Tibial artery (tissue), 4 donors: ENCODE measurements at regions not wholly inside any gene's neighbourhood (a gene's known extent, or its start where the extent isn't known, plus 50 kb on each side); places are given as distances from the start of the nearest gene placed in this dataset.

Experiments used
- DNase-seq, 2 donors: peaks; one replicate each; pipeline ENCODE4 v3.0.0-alpha.2; 2019
- H3K27ac ChIP-seq, 2 donors: fragments of 200-600 bp; sonication (generic) in 1 of 2; 1 replicate in 1 of 2; 2 replicates in 1 of 2; pipeline ENCODE4 v1.5.1; 2018 to 2019; ENCODE audit warnings: mild to moderate bottlenecking in 1 of 2
- H3K27me3 ChIP-seq, 2 donors: fragments of 200-600 bp; sonication (generic) in 1 of 2; one replicate each; pipeline versions ENCODE4 v1.5.1 to v1.6.0; 2016 to 2019
- H3K36me3 ChIP-seq, 3 donors: fragments of 200-600 bp; sonication (generic) in 2 of 3; one replicate each; pipeline ENCODE4 v1.5.1; 2016 to 2019; ENCODE audit warnings: mild to moderate bottlenecking in 2 of 3
- H3K4me1 ChIP-seq, 4 donors: fragments of 200-600 bp; sonication (generic) in 2 of 4; 1 replicate in 3 of 4; 2 replicates in 1 of 4; pipeline ENCODE4 v1.5.1; 2016 to 2019
- H3K4me3 ChIP-seq, 2 donors: fragments of 200-600 bp; sonication (generic) in 1 of 2; 1 replicate in 1 of 2; 2 replicates in 1 of 2; pipeline ENCODE4 v1.5.1; 2018 to 2019; ENCODE audit warnings: mild to moderate bottlenecking in 2 of 2
- H3K9me3 ChIP-seq, 3 donors: fragments of 200-600 bp; sonication (generic) in 1 of 3; one replicate each; pipeline ENCODE4 v1.5.1; 2016 to 2019
- intact Hi-C: fragments of 100-400 bp; cut with DNase I; formaldehyde crosslinking; loops from one replicate; pipeline ENCODE4 v1.15.0; 2023; ENCODE audit warnings: low total_unique reads
- TF ChIP-seq, protein P1 (sequence below), 2 experiments: fragments of 200-600 bp in 1 of 2; fragments of 450-650 bp in 1 of 2; IDR thresholded peaks; one replicate each; pipeline ENCODE4 v1.5.1; 2017 to 2019; ENCODE audit warnings: antibody characterized with exemption in 2 of 2, mild to moderate bottlenecking in 1 of 2, moderate library complexity in 1 of 2

DNA sequence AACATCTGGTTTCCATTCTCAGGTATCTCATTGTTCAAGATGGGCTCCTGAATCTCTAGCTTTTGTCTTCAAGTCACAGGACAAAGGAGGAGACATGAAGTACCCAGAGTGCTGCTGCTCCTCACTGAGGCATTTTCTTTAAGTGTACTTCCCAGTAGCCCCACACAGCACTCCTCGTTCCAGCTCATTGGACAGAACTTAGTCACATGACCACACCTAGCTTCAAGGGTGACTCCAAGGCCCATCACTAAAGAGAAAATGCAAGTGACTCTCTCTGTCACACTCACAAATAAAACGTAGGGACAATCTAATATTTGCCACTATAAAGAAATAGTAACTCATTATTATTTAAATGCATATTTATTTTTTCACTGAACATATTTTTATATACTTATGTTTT lies 58.3 kb upstream of the NEUROD6 start:
- intact Hi-C loops: no loop called here
- Histone ChIP-seq H3K27me3 (no peaks in the 10 kb centered on the region), H3K9me3 (no peaks in the 10 kb centered on the region), H3K4me3 (no peak overlapping the region), H3K4me1 (no peaks in the 10 kb centered on the region), H3K36me3 (no peaks in the 10 kb centered on the region), H3K27ac (no peak overlapping the region)
- TF ChIP-seq, protein P1, sequence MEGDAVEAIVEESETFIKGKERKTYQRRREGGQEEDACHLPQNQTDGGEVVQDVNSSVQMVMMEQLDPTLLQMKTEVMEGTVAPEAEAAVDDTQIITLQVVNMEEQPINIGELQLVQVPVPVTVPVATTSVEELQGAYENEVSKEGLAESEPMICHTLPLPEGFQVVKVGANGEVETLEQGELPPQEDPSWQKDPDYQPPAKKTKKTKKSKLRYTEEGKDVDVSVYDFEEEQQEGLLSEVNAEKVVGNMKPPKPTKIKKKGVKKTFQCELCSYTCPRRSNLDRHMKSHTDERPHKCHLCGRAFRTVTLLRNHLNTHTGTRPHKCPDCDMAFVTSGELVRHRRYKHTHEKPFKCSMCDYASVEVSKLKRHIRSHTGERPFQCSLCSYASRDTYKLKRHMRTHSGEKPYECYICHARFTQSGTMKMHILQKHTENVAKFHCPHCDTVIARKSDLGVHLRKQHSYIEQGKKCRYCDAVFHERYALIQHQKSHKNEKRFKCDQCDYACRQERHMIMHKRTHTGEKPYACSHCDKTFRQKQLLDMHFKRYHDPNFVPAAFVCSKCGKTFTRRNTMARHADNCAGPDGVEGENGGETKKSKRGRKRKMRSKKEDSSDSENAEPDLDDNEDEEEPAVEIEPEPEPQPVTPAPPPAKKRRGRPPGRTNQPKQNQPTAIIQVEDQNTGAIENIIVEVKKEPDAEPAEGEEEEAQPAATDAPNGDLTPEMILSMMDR (IDR thresholded peaks at IDR 0.05): no peak
- DNase-seq: no peak

DNA sequence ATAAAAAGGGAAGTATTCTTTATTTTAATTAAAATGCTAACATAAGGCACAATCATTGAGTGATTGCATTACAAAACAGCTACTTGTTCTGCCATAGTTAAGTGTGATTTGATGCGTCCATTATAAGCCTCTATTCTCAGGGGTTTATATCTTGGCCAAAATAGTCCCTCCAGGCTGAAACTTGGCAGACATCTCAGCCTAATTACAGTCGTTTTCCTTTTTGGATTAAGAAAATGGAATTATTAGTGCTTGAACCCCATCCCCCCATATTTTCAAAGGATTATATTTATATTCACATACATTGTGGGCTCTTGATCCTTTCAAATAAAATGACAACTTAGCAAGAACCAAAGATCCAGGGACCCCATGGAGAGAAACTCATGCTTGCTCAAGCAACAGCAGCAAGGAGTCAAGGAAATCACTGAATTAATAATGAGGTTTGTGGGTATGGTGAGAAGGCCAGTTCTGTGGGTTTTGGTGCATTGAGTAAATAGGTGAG lies 66.7 kb upstream of the NEUROD6 start:
- no peak for DNase-seq
- Histone ChIP-seq H3K36me3 (no peaks in the 10 kb centered on the region), H3K27ac (no peak overlapping the region), H3K4me1 (no peaks in the 10 kb centered on the region), H3K27me3 (no peaks in the 10 kb centered on the region), H3K9me3 (no peaks in the 10 kb centered on the region), H3K4me3 (no peak overlapping the region)
- TF ChIP-seq, protein P1 (IDR thresholded peaks at IDR 0.05): no peak
- intact Hi-C loops: no loop called here

DNA sequence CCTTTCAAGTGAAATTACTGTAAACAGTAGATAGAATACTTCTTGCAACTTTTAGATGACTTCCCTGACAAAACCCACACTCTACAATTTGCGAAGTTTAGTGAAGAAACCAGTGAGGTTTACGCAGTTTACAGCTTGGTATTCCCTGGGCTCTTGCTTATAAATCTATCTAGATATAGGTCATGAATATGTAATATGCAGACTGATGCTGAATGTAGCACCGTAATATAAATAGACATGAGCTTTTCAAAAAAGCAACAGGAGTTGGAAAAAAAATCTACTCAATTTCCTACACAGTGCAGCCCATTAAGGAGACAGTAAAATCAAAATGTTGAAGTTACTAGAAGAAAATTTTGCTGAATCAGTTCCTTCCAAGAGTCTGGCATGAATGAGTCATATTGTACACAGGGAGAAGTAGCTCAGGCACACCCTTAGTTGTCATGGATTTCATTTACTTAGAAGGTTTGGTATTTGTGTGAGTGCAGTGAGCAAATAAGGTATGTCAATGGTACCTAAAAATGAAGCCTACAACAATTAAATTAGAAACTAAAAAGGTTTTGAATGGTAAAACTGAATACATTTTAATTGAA lies 67.7 kb upstream of the NEUROD6 start:
- DNase-seq: no peak
- H3K4me1 ChIP-seq: no peaks in the 10 kb centered on the region
- H3K36me3 ChIP-seq: no peaks in the 10 kb centered on the region
- no peak overlapping the region for H3K4me3 ChIP-seq
- no peaks in the 10 kb centered on the region for H3K9me3 ChIP-seq
- no peaks in the 10 kb centered on the region for H3K27me3 ChIP-seq
- no peak overlapping the region for H3K27ac ChIP-seq
- TF ChIP-seq, protein P1 (IDR thresholded peaks at IDR 0.05): no peak
- intact Hi-C loops: no loop called here

DNA sequence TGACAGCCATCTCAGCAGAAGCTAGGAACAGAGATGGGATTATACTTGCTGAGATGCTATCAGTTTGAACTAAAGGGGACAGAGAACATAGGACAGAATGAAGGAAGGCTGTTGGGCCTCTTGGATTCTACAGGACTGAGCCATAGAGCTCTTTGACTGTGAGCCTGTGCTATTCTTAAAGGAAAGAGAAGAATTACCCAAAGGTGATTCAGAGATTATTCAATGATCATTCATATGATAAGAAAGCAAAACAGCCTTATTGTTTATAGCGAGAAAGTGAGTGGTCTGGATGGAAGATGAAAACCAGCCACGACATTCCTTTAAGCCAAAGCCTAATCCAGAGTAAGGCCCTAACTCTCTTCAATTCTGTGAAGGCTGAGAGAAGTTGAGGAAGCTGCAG lies 69.7 kb upstream of the NEUROD6 start:
- Histone ChIP-seq H3K4me1 (no peaks in the 10 kb centered on the region), H3K27me3 (no peaks in the 10 kb centered on the region), H3K36me3 (no peaks in the 10 kb centered on the region), H3K27ac (no peak overlapping the region), H3K4me3 (no peak overlapping the region), H3K9me3 (no peaks in the 10 kb centered on the region)
- no peak for DNase-seq
- TF ChIP-seq, protein P1 (IDR thresholded peaks at IDR 0.05): no peak
- intact Hi-C loops: no loop called here

DNA sequence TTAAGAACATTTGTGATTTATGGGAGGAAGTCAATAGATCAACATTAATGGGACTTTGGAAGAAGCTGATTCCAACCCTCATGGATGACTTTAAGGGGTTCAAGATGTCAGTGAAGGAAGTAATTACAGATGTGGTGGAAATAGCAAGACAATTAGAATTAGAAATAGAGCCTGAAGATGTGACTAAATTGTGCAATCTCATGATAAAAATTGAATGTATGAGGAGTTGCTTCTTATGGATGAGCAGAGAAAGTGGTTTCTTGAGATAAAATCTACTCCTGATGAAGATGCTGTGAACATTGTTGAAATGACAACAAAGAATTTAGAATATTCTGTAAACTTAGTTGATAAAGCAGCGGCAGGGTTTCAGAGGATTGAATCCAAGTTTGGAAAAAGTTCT lies 70.9 kb upstream of the NEUROD6 start:
- Histone ChIP-seq H3K9me3 (no peaks in the 10 kb centered on the region), H3K27ac (no peak overlapping the region), H3K4me1 (no peaks in the 10 kb centered on the region), H3K27me3 (no peaks in the 10 kb centered on the region), H3K4me3 (no peak overlapping the region), H3K36me3 (no peaks in the 10 kb centered on the region)
- intact Hi-C loops: no loop called here
- TF ChIP-seq, protein P1 (IDR thresholded peaks at IDR 0.05): no peak
- no peak for DNase-seq

DNA sequence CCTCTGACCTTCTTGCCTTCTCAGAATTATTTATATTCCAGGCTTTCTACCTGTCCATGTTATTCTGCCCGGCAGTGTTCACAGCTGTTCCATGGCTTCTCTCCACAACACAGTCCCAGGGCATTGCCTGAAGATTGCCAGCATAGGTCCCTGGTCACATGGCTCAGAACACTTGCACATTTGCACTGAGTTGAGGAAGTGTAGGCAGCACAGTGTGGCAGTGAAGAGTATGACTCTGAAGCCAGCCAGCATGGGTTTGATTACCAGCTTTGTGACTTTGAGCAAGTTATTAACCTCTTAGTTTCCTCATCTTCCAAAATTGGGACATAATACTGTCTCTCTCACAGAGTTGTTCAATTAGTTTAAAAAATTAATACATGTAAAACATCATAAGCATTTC lies 73.2 kb upstream of the NEUROD6 start:
- Histone ChIP-seq H3K4me1 (no peaks in the 10 kb centered on the region), H3K36me3 (no peaks in the 10 kb centered on the region), H3K4me3 (no peak overlapping the region), H3K27ac (no peak overlapping the region), H3K9me3 (no peaks in the 10 kb centered on the region), H3K27me3 (no peaks in the 10 kb centered on the region)
- TF ChIP-seq, protein P1 (IDR thresholded peaks at IDR 0.05): no peak
- intact Hi-C loops: no loop called here
- no peak for DNase-seq
